HEK293 (cell line): ENCODE measurements at regions not wholly inside any gene's neighbourhood (a gene's known extent, or its start where the extent isn't known, plus 50 kb on each side); places are given as distances from the start of the nearest gene placed in this dataset.

Experiments used
- CTCF ChIA-PET: fragments of 350-600 bp; formaldehyde crosslinking; extraction: SDS; loops from one replicate; lab custom pipeline; 2021; ENCODE audit warnings: antibody characterized with exemption; lab: Yijun Ruan, JAX
- POLR2A ChIA-PET: fragments of 300-600 bp; formaldehyde crosslinking; extraction: SDS; loops from one replicate; lab custom pipeline; 2020; ENCODE audit warnings: antibody characterized with exemption, inconsistent platforms; lab: Yijun Ruan, JAX
- H3K27ac ChIP-seq: fragments of 200-500 bp; sonication (Bioruptor generic); 2 replicates; pipeline ENCODE4 v1.5.1; 2014; ENCODE audit warnings: low read depth, low read length, control low read depth, inconsistent platforms; ENCODE audit errors: extremely low read depth
- H3K36me3 ChIP-seq, 2 experiments: fragments of 200-500 bp in 1 of 2; sonication (Bioruptor generic) in 1 of 2; 1 replicate in 1 of 2; 2 replicates in 1 of 2; pipeline ENCODE4 v1.5.1; 2014 to 2017; ENCODE audit warnings: inconsistent platforms in 2 of 2, low read length in 2 of 2; ENCODE audit not compliant: control insufficient read depth in 2 of 2, insufficient read depth in 1 of 2
- H3K4me1 ChIP-seq: fragments of 200-500 bp; sonication (Bioruptor generic); 2 replicates; pipeline ENCODE4 v1.5.1; 2014; ENCODE audit warnings: mild to moderate bottlenecking, low read length, inconsistent platforms; ENCODE audit not compliant: control insufficient read depth, insufficient read depth
- H3K4me3 ChIP-seq: 2 replicates; pipeline ENCODE4 v1.5.1; 2011; ENCODE audit warnings: low read depth, mild to moderate bottlenecking, control low read depth, low read length, moderate library complexity
- H3K9me3 ChIP-seq: fragments of 200-500 bp; sonication (Bioruptor generic); 2 replicates; pipeline ENCODE4 v1.5.1; 2014; ENCODE audit warnings: low read depth, low read length, inconsistent platforms; ENCODE audit not compliant: control insufficient read depth, insufficient read depth
- GLI2 ChIP-seq: fragments of 450-650 bp; formaldehyde crosslinking; IDR thresholded peaks from 2 replicates; pipeline ENCODE4; 2017; ENCODE audit warnings: missing biosample characterization, missing genetic modification characterization, low read depth, borderline replicate concordance
- GLI4 ChIP-seq: fragments of 450-650 bp; formaldehyde crosslinking; IDR thresholded peaks from 2 replicates; pipeline ENCODE4 v1.5.1; 2016; ENCODE audit warnings: missing biosample characterization, missing genetic modification characterization
- GLIS2 ChIP-seq: fragments of 450-650 bp; formaldehyde crosslinking; IDR thresholded peaks from 2 replicates; pipeline ENCODE4 v1.5.1; 2016; ENCODE audit warnings: missing biosample characterization, missing genetic modification characterization
- KLF9 ChIP-seq: fragments of 450-650 bp; formaldehyde crosslinking; IDR thresholded peaks from 2 replicates; pipeline ENCODE4 v1.5.1; 2016; ENCODE audit warnings: missing biosample characterization, missing genetic modification characterization, low read depth
- PRDM2 ChIP-seq: fragments of 450-650 bp; formaldehyde crosslinking; IDR thresholded peaks from 2 replicates; pipeline ENCODE4 v1.5.1; 2016; ENCODE audit warnings: missing biosample characterization, missing genetic modification characterization, borderline replicate concordance
- REST ChIP-seq: fragments of 450-650 bp; formaldehyde crosslinking; IDR thresholded peaks from 2 replicates; pipeline ENCODE4 v1.5.1; 2016; ENCODE audit warnings: missing biosample characterization, missing genetic modification characterization
- YY1 ChIP-seq: fragments of 450-650 bp; formaldehyde crosslinking; IDR thresholded peaks from 2 replicates; pipeline ENCODE4 v1.5.1; 2018; ENCODE audit warnings: missing biosample characterization, missing genetic modification characterization
- ZBTB21 ChIP-seq: fragments of 450-650 bp; formaldehyde crosslinking; IDR thresholded peaks from 2 replicates; pipeline ENCODE4 v1.5.1; 2017; ENCODE audit warnings: missing biosample characterization, missing genetic modification characterization
- ZBTB6 ChIP-seq: fragments of 450-650 bp; formaldehyde crosslinking; IDR thresholded peaks from 2 replicates; pipeline ENCODE4 v1.5.1; 2017; ENCODE audit warnings: missing biosample characterization, missing genetic modification characterization
- ZBTB7A ChIP-seq: fragments of 450-650 bp; formaldehyde crosslinking; IDR thresholded peaks from 2 replicates; pipeline ENCODE4 v1.5.1; 2016; ENCODE audit warnings: low read depth, missing biosample characterization, missing genetic modification characterization
- ZNF140 ChIP-seq: fragments of 450-650 bp; formaldehyde crosslinking; IDR thresholded peaks from 2 replicates; pipeline ENCODE4 v1.5.1; 2016; ENCODE audit warnings: missing biosample characterization, missing genetic modification characterization
- ZNF280C ChIP-seq: fragments of 450-650 bp; formaldehyde crosslinking; IDR thresholded peaks from 2 replicates; pipeline ENCODE4 v1.5.1; 2016; ENCODE audit warnings: missing biosample characterization, missing genetic modification characterization
- ZNF324 ChIP-seq: fragments of 450-650 bp; formaldehyde crosslinking; IDR thresholded peaks from 2 replicates; pipeline ENCODE4 v1.5.1; 2016; ENCODE audit warnings: missing biosample characterization, missing genetic modification characterization
- ZNF37A ChIP-seq: fragments of 450-650 bp; IDR thresholded peaks from 2 replicates; pipeline ENCODE4 v1.5.1; 2018; ENCODE audit warnings: missing biosample characterization, missing genetic modification characterization
- ZNF423 ChIP-seq: fragments of 450-650 bp; formaldehyde crosslinking; IDR thresholded peaks from 2 replicates; pipeline ENCODE4 v1.5.1; 2016; ENCODE audit warnings: missing biosample characterization, missing genetic modification characterization
- ZNF670 ChIP-seq: fragments of 450-650 bp; formaldehyde crosslinking; IDR thresholded peaks from 2 replicates; pipeline ENCODE4 v1.5.1; 2016; ENCODE audit warnings: missing biosample characterization, missing genetic modification characterization, low read depth
- ZNF830 ChIP-seq: fragments of 450-650 bp; IDR thresholded peaks from 2 replicates; pipeline ENCODE4 v1.5.0; 2018; ENCODE audit warnings: missing biosample characterization, missing genetic modification characterization, low read depth, mild to moderate bottlenecking, moderate library complexity
- ZNF837 ChIP-seq: fragments of 450-650 bp; formaldehyde crosslinking; IDR thresholded peaks from 2 replicates; pipeline ENCODE4 v1.5.1; 2016; ENCODE audit warnings: missing biosample characterization, missing genetic modification characterization
- ZSCAN4 ChIP-seq: fragments of 450-650 bp; formaldehyde crosslinking; IDR thresholded peaks from 2 replicates; pipeline ENCODE4 v1.5.1; 2017; ENCODE audit warnings: missing biosample characterization, missing genetic modification characterization

- no peaks in the 10 kb centered on the region for H3K9me3 ChIP-seq
- TF ChIP-seq ZBTB6 (tag by site-specific recombination) = no peak
- no peak for TF ChIP-seq ZNF670
- no peak for TF ChIP-seq ZNF140 (tag by site-specific recombination)
- TF ChIP-seq PRDM2 (tag by site-specific recombination) = no peak
- no peak for TF ChIP-seq ZNF423 (tag by site-specific recombination)
- no peak for TF ChIP-seq ZBTB21 (tag by site-specific recombination)
- TF ChIP-seq GLI2 (tag by site-specific recombination) = no peak
- TF ChIP-seq GLI4 (tag by site-specific recombination) = no peak
- no peak for TF ChIP-seq ZSCAN4
- no peak for TF ChIP-seq REST
- TF ChIP-seq ZNF324 (tag by site-specific recombination) = no peak
- TF ChIP-seq ZNF37A = no peak
- TF ChIP-seq ZNF837 = no peak
- TF ChIP-seq GLIS2 = no peak
- no peak for TF ChIP-seq KLF9 (tag by site-specific recombination)
- TF ChIP-seq ZNF280C (tag by site-specific recombination) = no peak
- no peak for TF ChIP-seq YY1
- no peak for TF ChIP-seq ZNF830 (tag by site-specific recombination)
- no peak for TF ChIP-seq ZBTB7A (tag by site-specific recombination)
- no peak overlapping the region for H3K27ac ChIP-seq
- no peaks in the 10 kb centered on the region for H3K4me1 ChIP-seq
- POLR2A ChIA-PET = no interaction called here
- no peaks in the 10 kb centered on the region for H3K36me3 ChIP-seq
- no peak overlapping the region for H3K4me3 ChIP-seq
- CTCF ChIA-PET = interaction anchor here (0.6 kb wide), 1 partner anchor 133 kb away, joined by 7 read pairs; no protein-coding TSS in a partner anchor
Measured at GRCh38 chr10:90199513-90199912, 498.1 kb downstream of the KIF20B start.
